Kidney epithelial cell (primary cell): ENCODE measurements at regions not wholly inside any gene's neighbourhood (a gene's known extent, or its start where the extent isn't known, plus 50 kb on each side); places are given as distances from the start of the nearest gene placed in this dataset.

Experiments used
- DNase-seq: peaks from one replicate; pipeline ENCODE4 v3.0.0-alpha.2; 2010; ENCODE audit warnings: low read depth
- H3K27me3 ChIP-seq: 2 replicates; pipeline ENCODE4 v1.6.0; 2011; ENCODE audit warnings: low read length; ENCODE audit not compliant: control insufficient read depth, insufficient read depth
- H3K36me3 ChIP-seq: 2 replicates; pipeline ENCODE4 v1.5.1; 2011; ENCODE audit warnings: low read length; ENCODE audit not compliant: control insufficient read depth, insufficient read depth
- H3K4me3 ChIP-seq: 2 replicates; pipeline ENCODE4 v1.5.1; 2011; ENCODE audit warnings: low read depth, mild to moderate bottlenecking, control low read depth, low read length
- TF ChIP-seq, protein P1 (sequence below): IDR thresholded peaks from 2 replicates; pipeline ENCODE4 v1.5.1; 2011; ENCODE audit warnings: mild to moderate bottlenecking, moderate library complexity, low read length, control low read depth, inconsistent platforms; ENCODE audit not compliant: insufficient read depth, poor library complexity, severe bottlenecking

GRCh38 chr14:62369919-62370560 lies 607.8 kb downstream of the SNAPC1 start:
- Histone ChIP-seq H3K27me3 (no peaks in the 10 kb centered on the region), H3K36me3 (no peaks in the 10 kb centered on the region), H3K4me3 (no peak overlapping the region)
- DNase-seq, result no peak
- TF ChIP-seq, protein P1, sequence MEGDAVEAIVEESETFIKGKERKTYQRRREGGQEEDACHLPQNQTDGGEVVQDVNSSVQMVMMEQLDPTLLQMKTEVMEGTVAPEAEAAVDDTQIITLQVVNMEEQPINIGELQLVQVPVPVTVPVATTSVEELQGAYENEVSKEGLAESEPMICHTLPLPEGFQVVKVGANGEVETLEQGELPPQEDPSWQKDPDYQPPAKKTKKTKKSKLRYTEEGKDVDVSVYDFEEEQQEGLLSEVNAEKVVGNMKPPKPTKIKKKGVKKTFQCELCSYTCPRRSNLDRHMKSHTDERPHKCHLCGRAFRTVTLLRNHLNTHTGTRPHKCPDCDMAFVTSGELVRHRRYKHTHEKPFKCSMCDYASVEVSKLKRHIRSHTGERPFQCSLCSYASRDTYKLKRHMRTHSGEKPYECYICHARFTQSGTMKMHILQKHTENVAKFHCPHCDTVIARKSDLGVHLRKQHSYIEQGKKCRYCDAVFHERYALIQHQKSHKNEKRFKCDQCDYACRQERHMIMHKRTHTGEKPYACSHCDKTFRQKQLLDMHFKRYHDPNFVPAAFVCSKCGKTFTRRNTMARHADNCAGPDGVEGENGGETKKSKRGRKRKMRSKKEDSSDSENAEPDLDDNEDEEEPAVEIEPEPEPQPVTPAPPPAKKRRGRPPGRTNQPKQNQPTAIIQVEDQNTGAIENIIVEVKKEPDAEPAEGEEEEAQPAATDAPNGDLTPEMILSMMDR, result no peak

- TF ChIP-seq, protein P1, result no peak
- DNase-seq, result no peak
- no peaks in the 10 kb centered on the region for H3K36me3 ChIP-seq
Measured at GRCh38 chr14:62373944-62374343, 611.7 kb downstream of the SNAPC1 start.

GRCh38 chr14:62378057-62378456 lies 615.8 kb downstream of the SNAPC1 start:
- TF ChIP-seq, protein P1, result no peak
- Histone ChIP-seq H3K4me3 (no peak overlapping the region), H3K27me3 (no peaks in the 10 kb centered on the region)

More at GRCh38 chr14:62373944-62374343, 611.7 kb downstream of the SNAPC1 start:
- Histone ChIP-seq H3K27me3 (no peaks in the 10 kb centered on the region), H3K4me3 (no peak overlapping the region)

GRCh38 chr14:62381311-62382070 lies 619.3 kb downstream of the SNAPC1 start:
- no peaks in the 10 kb centered on the region for H3K27me3 ChIP-seq
- TF ChIP-seq, protein P1, result no peak
- no peaks in the 10 kb centered on the region for H3K36me3 ChIP-seq
- DNase-seq, result no peak
- H3K4me3 ChIP-seq, result no peak overlapping the region

More at GRCh38 chr14:62378057-62378456, 615.8 kb downstream of the SNAPC1 start:
- DNase-seq, result no peak
- H3K36me3 ChIP-seq, result no peaks in the 10 kb centered on the region

DNA sequence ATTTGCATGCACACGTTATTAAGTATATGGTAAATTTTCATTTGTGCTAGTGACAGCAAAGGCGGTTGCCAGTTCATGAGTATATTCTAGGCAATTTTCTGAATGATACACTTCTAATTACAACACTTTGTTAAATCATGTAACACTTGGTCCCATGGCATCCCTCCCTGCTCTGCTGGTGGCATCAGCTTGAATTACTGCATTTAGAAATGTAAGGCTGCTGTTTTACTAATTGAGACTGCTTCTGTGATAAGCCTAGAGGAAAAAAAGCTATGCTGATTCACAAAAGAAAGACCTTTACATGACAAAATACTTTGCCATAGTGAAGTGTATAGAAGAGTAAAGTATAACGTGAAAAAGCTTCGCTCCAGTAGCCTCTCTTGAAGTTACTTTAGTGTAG lies 636.1 kb downstream of the KCNH5 start:
- TF ChIP-seq, protein P1, result no peak
- no peak overlapping the region for H3K4me3 ChIP-seq
- DNase-seq, result no peak
- H3K27me3 ChIP-seq, result no peaks in the 10 kb centered on the region
- no peaks in the 10 kb centered on the region for H3K36me3 ChIP-seq
